DLD1 (cell line): ENCODE measurements at regions not wholly inside any gene's neighbourhood (a gene's known extent, or its start where the extent isn't known, plus 50 kb on each side); places are given as distances from the start of the nearest gene placed in this dataset.

Experiments
- in situ Hi-C: cut with HindIII; loops from 2 replicates; pipeline ENCODE4 v1.10.0; 2017; ENCODE audit warnings: low sequenced_read_pairs

DNA sequence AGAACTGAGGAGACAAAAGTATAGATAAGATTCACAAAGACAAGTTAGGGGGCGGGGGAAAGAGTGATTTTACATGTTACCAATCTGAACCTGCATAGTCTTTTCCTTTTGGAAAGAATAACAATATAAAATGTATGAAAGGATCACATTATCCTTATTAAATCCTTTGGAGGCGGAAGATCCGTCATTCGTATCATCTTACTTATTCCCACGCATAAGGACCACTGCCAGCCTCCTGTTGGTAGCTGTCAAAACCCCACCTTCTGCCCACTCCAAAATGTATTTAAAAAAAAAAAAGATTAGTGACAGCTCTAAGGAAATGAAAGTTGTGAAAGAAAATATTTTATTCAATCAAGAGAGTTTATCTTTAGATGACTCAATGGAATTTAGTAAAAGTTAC lies 821.0 kb upstream of the CELF2 start:
- in situ Hi-C loops = no loop called here

DNA sequence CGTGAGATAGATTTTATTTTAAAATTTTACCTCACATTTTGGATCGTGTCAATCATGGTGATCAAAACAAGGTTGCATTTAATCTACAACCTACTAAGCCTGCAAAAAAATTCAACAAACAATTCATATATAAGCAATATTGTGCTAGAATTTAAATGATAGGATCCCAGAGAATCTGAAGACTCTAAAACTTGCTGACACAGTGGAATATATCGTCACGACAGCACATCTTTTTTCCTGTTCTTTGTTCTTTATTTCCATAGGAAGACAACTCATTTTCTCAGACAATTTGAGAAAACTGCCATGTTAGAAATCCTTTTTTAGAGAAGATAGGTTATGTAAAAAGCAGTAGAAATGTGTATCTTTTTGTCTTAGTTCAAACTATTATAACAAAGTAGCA lies 820.2 kb upstream of the CELF2 start:
- in situ Hi-C loops = no loop called here

DNA sequence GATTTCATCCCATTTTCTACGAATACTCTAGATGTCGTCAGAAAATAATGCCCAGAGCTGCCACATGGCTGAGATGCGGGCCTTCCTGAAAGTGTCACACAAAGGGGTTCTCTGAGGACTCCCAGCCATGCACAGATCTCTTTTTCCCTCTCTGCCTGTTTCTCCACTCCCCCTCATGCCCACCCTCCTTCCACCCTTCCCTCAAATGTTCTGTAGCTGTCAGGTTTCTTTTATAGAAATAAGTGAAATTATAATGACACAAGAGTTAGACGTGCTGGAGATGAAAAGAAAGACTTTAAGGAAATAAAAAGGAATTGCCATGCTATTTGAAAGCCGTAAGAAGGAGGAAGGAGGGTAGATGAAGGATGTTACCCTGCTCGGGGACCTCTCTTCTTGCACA lies 819.3 kb upstream of the CELF2 start:
- in situ Hi-C loops = no loop called here

DNA sequence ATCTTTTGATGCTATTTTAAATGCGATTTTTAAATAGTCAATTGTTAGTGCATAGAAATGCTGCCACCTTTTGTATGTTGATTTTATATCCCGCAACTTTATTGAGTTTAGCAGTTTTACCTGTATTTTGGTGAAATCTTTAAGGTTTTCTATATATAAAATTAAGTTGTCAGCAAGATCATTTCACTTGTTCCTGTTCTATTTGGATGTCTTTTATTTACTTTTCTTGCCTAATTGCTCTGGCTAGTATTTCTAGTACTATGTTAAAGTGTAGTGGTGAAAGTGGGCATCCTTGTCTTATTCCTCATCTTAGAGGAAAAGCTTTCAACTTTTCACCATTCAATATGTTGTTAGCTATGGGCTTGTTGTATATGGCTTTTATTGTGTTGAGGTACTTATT lies 813.3 kb upstream of the CELF2 start:
- in situ Hi-C loops = no loop called here

DNA sequence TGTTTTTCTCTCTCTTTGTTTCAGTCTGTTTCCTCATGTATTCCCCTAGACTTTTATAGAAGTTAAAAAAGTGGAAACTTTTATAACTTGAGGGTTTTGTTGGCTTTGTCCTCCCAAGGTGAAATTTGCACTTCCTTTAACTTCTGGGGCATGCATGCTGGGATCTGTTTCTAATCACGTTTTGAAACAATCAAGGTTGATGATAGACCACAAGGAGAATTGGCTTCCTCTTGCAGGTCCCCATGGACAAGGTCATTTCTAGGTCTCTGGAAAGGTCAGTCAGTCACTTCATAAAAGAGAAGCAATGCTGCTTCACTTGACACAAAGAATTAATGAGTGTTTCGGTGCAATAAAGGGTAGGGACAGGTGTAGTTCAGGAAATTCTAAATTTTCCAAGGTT lies 811.8 kb upstream of the CELF2 start:
- in situ Hi-C loops = no loop called here

DNA sequence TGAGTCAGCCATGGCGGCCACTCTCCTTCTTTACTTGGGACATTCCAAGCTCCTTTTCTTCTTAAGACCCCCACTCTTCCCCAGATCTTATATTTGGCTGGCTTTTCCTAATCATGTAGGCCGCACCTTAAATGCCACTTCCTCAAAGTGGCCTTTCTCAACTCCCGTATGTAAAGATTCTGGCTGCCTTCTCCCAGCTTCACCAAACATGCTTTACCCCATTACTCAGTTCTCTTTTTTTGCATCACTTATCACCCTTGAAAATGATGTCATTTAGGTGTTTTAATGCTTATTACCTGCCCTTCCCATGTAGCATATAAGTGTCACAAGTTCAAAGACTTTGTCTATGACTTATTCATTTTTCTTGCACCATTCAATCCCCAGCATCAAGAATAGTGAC lies 810.1 kb upstream of the CELF2 start:
- in situ Hi-C loops = no loop called here

DNA sequence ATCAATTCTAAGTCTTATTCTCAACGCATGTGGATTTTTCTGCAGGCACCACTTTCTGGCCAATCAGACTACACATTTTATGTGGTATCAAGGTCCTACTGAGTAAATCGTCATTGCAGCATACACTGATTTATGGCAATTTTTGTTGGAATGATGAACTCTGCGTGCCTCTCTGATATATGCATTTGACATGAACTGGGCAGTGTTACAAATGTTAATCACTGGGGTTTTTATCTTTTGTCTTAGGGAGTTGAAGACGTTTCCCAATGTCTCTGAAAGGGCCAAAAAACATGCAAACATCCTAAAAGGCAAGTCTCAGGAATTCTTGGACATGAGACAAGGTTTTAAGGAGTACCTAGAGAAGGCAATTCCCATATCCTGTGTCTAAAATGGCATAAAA lies 809.5 kb upstream of the CELF2 start:
- in situ Hi-C loops = no loop called here

DNA sequence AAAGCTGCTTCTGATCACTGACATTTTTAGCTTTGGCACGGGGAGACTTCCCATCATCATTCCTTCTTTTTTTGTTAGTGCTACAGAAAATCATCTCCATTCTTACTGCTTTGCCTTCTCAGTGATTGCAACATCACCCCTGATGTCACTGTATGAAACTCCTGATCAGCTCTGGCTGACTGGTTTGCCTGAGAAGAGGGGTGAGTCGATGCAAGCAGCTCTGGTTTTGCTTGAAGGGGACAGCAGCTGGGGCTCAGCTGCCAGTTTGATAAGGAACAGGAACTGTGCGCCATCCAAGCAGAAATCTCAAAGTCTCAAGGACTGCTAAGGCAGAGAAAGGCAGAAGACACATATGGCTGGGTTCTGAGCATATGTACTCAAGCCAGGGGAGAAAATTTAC lies 808.5 kb upstream of the CELF2 start:
- in situ Hi-C loops = no loop called here

DNA sequence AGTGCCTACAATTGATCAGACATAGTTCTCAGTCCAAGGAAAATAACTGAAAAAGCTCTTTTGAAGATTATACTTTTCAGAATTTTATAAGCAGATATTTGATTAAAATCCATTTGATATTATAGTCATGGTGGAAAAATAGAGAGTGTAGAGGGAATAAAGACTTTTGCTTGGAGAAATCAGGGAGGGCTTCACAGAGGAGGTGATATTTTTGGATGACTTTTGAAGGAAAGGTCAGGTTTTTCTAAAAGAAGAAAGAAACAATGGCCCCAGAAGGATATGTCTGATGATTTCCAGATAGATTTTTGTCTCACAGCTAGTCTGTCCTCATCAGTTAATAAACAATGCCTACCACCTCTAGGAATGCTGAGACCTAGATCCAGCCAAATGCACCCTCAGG lies 806.3 kb upstream of the CELF2 start:
- in situ Hi-C loops = no loop called here

DNA sequence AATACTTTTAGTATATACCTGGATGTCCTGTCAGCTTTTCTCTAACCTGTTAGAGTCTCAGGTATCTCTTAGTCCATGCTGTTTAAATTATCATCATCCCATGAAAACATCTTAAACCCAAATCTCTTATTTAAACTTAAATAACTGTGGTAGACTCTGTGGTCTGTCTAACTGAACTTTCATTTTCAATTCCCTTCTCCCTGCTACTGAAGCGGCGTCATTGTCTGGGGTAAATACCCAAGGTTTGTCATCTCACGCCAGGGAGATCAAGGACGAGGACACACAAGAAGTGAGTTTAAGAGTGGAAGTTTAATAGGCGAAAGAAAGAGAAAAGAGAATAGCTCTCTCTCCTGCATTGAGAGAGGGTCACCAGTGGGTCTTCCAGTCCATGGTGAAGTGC lies 804.4 kb upstream of the CELF2 start:
- in situ Hi-C loops = no loop called here

DNA sequence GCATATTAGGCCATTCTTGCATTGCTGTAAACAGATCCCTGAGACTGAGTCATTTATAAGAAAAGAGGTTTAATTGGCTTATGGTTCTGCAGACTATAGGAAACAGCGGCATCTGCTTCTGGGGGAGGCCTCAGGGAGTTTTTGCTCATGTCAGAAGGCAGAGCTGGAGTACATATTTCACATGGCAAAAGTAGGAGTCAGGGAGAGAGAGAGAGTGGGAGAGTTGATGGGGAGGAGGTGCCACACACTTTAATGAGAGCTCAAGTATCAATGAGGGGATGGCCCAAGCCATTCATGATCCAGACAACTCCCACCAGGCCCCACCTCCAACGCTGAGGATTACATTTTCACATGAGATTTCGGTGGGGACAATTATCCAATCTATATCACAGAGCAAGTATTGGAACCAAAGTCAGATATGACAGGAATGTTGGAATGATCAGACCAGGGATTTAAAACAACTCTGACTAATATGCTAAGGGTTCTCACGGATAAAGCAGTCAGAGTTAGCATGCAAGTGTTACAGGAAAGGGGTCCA lies 795.3 kb upstream of the CELF2 start:
- in situ Hi-C loops = no loop called here

DNA sequence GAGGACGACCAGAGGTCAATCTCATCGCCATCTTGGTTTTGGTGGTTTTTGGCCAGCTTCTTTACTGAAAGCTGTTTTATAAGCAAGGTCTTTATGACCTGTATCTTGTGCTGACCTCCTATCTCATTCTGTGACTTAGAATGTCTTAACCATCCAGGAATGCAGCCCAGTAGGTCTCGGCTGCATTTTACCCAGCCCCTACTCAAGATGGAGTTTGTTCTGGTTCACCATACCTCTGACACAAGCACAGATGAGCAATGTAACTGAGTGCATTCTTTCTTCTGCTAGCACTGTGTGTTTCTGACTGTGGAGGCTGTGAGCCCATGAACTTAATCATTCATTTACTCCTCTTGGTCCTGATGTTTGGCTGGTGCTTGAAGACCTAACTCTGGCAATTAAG lies 794.5 kb upstream of the CELF2 start:
- in situ Hi-C loops = no loop called here

DNA sequence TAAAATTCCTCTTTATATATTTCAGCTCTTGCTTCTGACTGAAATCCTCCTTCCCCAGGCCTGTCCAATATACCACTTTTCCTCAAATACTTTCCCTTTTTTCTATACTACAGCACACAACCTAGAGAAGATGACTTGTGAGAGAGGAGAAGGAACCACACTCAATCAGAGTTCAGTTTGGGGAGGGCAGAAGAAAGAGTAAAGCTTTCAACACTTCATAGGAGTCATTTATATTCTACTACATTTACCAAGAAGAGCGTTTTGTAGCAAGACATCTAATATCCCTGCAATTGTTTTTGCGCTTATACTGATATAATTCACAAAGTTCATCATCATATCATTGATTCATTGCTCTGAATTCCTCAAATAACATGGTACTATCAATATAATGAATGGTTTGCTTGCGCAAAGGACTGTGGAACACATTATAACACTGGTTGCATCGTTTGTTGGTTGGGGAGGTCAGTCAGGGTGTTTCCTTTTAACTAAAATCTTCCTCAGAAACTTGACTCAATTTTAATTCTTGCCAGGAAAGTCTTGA lies 792.5 kb upstream of the CELF2 start:
- in situ Hi-C loops = no loop called here

DNA sequence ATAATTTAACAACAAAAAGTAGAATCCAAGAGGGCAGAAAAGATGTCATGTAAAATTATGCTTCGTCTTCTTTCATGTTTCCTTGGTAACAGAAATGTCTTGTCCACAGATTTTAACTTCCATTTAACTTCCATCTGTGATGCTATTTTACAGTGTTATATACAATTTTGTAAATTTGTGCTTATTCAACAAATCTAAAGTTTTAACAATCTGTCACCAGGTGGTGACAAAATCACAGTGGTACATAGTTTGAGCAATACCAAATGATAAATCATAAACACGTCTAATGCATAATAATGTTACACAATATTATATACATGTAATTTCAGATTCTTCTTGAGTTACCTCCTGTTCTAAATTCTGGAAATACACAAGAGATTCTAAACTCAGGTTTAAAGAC lies 784.4 kb upstream of the CELF2 start:
- in situ Hi-C loops = no loop called here

DNA sequence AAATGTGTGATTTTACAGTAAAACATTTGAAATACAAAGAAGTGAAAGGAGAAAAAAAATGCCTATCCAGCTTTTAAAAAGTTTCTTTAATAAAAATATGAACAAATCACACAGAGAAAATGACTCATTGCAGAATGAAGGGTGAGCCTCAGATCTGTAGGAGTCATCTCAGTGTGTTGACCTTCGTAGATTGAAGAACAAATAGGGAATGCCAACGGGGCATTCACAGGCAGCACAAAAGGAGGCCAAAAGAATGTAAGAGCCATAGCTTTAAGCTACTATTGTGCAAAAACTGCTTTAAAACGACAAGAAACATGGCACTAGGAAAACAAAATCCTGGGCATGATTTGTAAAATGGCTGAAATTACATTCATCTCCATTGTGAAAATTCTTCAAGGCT lies 782.7 kb upstream of the CELF2 start:
- in situ Hi-C loops = no loop called here

DNA sequence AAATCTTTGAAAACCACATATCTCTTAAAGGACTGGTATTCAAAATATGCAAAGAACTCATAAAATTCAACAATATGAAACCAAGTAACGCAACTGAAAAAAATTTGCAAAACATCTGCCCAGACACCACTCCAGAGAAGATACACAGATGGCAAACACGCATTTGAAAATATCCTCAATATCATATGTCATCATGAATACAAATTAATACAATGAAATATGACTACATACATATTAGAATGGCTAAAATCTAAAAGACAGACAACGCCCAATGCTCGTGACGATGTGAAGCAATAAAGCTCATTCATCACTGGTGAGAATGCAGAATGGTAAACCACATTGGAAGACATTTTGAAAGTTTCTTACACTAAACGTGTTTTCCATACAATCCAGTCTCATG lies 770.1 kb upstream of the CELF2 start:
- in situ Hi-C loops = no loop called here

DNA sequence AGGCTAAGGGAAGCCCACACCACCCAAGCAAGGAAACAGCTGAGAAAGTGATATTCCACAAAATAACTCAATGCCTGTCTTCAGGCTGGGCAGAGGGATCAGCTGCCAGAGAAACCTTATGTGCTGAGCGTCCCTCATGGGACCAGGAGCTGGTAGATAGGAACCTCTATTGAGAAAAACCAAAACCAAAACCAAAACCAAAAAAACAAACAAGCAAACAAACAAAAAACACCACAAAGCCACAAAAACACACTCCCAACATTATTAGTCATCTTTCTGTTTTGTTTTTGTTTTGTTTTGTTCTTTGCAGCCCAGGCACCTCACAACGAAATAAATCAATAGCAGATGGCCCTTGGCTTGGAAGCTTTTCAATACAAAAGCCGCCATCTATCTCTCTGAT lies 760.8 kb upstream of the CELF2 start:
- in situ Hi-C loops = no loop called here

DNA sequence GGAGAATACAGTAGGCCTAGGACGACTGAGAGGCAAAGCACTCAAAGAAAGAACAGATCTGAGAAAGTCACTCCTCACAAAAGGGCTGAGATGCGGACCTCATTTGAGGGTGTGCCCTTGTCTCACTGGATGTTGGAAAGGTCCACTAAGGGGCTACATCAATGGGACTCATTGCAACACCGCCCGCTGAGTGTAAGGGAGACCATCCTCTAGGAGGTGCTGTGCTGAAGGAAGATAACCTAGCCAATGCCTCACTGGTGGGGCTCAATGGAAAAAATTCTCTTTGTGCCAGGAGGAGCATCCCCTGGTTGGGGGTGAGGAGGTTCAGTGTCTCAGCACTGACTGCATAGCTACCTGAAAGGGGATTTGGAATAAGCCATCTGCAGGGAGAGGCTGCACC lies 758.7 kb upstream of the CELF2 start:
- in situ Hi-C loops = no loop called here

DNA sequence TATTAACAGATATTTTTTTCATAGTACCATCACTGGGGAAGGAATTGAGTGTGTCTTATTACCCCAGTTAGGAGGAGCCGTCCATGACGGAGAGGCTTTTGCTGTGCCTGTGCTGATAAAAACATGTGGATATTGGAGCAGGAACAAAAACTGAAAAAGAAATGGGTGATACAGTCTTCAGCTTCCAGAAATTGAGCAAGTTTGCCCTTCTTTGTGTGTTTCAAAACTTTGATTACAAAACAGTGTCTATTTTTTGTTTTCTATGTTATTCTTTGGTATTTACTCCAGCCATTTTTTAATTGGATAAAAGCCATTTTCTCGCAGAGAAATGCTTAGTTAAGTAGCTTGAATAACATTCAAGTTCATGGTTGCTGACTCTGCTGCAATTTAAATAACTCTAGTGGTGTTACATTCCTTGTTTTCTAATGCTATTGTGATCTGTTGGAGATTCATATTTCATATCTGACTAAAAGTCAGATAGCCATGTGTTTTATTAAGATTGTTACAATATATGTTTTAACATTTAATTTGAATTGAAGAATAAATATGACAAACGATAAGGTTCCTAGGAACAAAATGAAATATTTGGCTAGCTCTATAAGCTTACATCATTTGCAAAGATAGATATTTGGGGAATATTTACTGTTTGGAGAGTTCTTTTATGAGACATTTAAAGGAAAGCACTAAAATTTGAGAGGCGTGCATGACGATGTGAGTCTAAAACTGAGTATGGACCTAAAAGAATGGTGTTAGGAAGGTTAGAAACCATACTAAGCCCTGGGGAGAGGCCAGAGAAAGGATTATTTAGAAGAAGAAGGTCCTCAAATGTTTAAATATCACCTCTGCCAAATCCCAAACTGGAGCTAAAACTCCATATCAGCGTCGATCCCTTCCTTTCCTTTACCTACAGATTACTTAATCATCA lies 747.3 kb upstream of the CELF2 start:
- in situ Hi-C loops = no loop called here

DNA sequence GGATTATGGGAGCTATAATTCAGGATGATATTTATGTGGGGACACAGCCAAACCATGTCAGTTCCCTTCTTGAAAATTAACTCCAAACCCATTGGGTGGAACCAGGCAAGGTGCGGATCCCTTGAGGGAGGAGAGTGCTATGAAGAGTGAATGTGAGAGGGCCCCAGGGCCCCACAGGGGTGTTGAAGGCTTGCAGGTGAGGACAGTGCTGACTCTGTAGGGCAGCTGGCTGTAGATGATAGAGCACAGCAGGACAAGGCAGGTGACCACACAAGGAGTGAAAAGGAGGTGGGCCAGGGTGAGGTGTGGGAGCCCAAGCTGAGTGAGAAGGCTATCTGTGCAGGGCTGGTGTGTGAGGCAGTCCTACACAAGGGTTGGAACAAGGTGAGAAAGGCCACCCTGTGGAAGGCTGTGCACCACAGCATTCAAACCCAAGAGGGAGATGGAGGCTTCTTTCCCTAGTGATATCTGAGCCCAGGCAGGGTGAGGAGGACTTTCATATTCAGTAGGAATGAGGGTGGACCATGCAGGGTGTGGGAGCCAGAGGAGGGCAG lies 746.0 kb upstream of the CELF2 start:
- in situ Hi-C loops = no loop called here

DNA sequence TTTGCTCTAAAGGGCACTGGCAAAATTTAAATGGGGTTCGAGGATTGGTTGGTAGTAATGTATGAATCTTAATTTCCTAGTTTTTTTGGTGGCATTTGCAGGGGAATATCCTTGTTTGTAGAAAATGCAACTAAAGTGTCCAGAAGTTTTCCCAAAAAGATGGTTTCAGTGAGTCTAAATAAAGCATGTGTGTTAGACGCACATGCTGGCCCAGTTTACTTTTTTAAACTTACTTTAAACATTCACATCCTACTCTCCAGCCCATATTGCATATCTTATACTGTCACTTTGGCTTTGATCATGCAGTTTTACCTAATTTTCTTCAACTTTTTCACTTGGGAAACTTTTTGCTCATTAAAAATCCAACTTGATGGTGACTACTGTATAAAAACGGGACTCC lies 744.0 kb upstream of the CELF2 start:
- in situ Hi-C loops = no loop called here

DNA sequence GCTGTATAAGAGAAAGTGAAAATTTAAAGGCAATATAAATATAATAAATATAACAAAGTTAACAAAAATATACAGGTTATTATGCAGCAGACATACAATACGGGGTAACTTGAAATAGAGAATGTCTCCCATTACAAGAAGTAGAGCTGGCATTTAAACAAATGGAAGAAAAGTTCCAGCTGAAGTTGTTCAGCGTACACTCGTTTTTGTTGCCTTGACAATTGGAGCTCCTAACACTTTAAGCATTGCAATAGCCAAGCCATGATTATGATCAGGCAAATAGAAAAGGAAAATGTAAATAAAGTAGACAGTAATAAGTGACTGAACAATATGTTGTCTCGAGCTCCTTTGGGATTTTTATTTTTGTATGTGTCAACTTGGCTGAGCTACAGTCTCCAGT lies 737.8 kb upstream of the CELF2 start:
- in situ Hi-C loops = no loop called here
